Keratinocyte (primary cell): ENCODE measurements at regions not wholly inside any gene's neighbourhood (a gene's known extent, or its start where the extent isn't known, plus 50 kb on each side); places are given as distances from the start of the nearest gene placed in this dataset.

ENCODE experiments used
- CTCF ChIP-seq, 3 experiments: IDR thresholded peaks in 1 of 3; conservative IDR thresholded peaks in 1 of 3; optimal IDR thresholded peaks in 1 of 3; 2 replicates in 2 of 3; 3 replicates in 1 of 3; pipeline versions ENCODE3 to v1.5.1; 2011; ENCODE audit warnings: low read length in 3 of 3, mild to moderate bottlenecking in 3 of 3, moderate library complexity in 2 of 3, control low read depth in 1 of 3, inconsistent platforms in 1 of 3; ENCODE audit not compliant: insufficient read depth in 2 of 3; ENCODE audit errors: extremely low read depth in 1 of 3
- EZH2 ChIP-seq: IDR thresholded peaks from one replicate; pipeline ENCODE4 v1.6.1; 2012; ENCODE audit warnings: inconsistent platforms, mild to moderate bottlenecking, low read length, moderate library complexity

- TF ChIP-seq CTCF (optimal IDR thresholded peaks at IDR 0.05 in 1 of 3, IDR thresholded peaks at IDR 0.05 in 1 of 3, conservative IDR thresholded peaks at IDR 0.05 in 1 of 3; ENCODE audit: extremely low read depth in 1 of 3, insufficient read depth in 2 of 3, low read length in 3 of 3) = no peak
- no peak for TF ChIP-seq EZH2
These were observed 130.8 kb downstream of the PMP22 start for GRCh38 chr17:15134363-15134762.
